ENCODE measurements at regions not wholly inside any gene's neighbourhood (a gene's known extent, or its start where the extent isn't known, plus 50 kb on each side); places are given as distances from the start of the nearest gene placed in this dataset.

GRCh38 chr13:39957868-39958677 lies 302.6 kb downstream of the COG6 start:
- WGBS, 3 donors: 75 to 86% (median 84%) methylated on average over 5 of the region's 5 CpGs
- intact Hi-C loops (cut with DNase I): no loop called here

GRCh38 chr13:39959497-39960144 lies 304.2 kb downstream of the COG6 start:
- intact Hi-C loops (cut with DNase I): no loop called here
- Histone ChIP-seq H3K36me3 (ENCODE audit: insufficient read depth in 1 of 2, low read depth in 1 of 2) (no peaks in the 10 kb centered on the region), H3K27ac (no peak overlapping the region), H3K9me3 (no peaks in the 10 kb centered on the region), H3K4me1 (no peaks in the 10 kb centered on the region), H3K4me3 (no peak overlapping the region), H3K27me3 (ENCODE audit: insufficient read depth in 3 of 3, low read length in 2 of 3) (no peaks in the 10 kb centered on the region)
- WGBS, 3 donors: 32 to 45% (median 32%) methylated on average over 9 of the region's 9 CpGs
- ATAC-seq (no peak), DNase-seq (no peak)
- no peak for TF ChIP-seq CTCF (IDR thresholded peaks at IDR 0.05)

More at GRCh38 chr13:39957868-39958677, 302.6 kb downstream of the COG6 start:
- DNase-seq: no peak
- no peak for ATAC-seq
- no peaks in the 10 kb centered on the region for H3K27me3 ChIP-seq (ENCODE audit: insufficient read depth in 3 of 3, low read length in 2 of 3)
- TF ChIP-seq CTCF (IDR thresholded peaks at IDR 0.05): no peak
- H3K9me3 ChIP-seq: no peaks in the 10 kb centered on the region
- H3K27ac ChIP-seq: no peak overlapping the region
- no peaks in the 10 kb centered on the region for H3K4me1 ChIP-seq
- no peak overlapping the region for H3K4me3 ChIP-seq
- no peaks in the 10 kb centered on the region for H3K36me3 ChIP-seq (ENCODE audit: insufficient read depth in 1 of 2, low read depth in 1 of 2)

GRCh38 chr13:39960191-39960590 lies 304.7 kb downstream of the COG6 start:
- ATAC-seq (no peak), DNase-seq (no peak)
- Histone ChIP-seq H3K27me3 (ENCODE audit: insufficient read depth in 3 of 3, low read length in 2 of 3) (no peaks in the 10 kb centered on the region), H3K9me3 (no peaks in the 10 kb centered on the region), H3K4me3 (no peak overlapping the region), H3K4me1 (no peaks in the 10 kb centered on the region), H3K36me3 (ENCODE audit: insufficient read depth in 1 of 2, low read depth in 1 of 2) (no peaks in the 10 kb centered on the region), H3K27ac (no peak overlapping the region)
- intact Hi-C loops (cut with DNase I): no loop called here
- TF ChIP-seq CTCF (IDR thresholded peaks at IDR 0.05): no peak
- 18 to 21% (median 19%) methylated on average over 3 of the region's 3 CpGs for WGBS, 3 donors

GRCh38 chr13:39961036-39961435 lies 305.6 kb downstream of the COG6 start:
- intact Hi-C loops (cut with DNase I): no loop called here
- Histone ChIP-seq H3K4me1 (no peaks in the 10 kb centered on the region), H3K27ac (no peak overlapping the region), H3K9me3 (no peaks in the 10 kb centered on the region), H3K36me3 (ENCODE audit: insufficient read depth in 1 of 2, low read depth in 1 of 2) (no peaks in the 10 kb centered on the region), H3K4me3 (no peak overlapping the region), H3K27me3 (ENCODE audit: insufficient read depth in 3 of 3, low read length in 2 of 3) (no peaks in the 10 kb centered on the region)
- TF ChIP-seq CTCF (IDR thresholded peaks at IDR 0.05): no peak
- DNase-seq (no peak), ATAC-seq (no peak)
- WGBS, 3 donors: 39 to 71% (median 49%) methylated on average over 1 of the region's 1 CpG
